ENCODE measurements at regions not wholly inside any gene's neighbourhood (a gene's known extent, or its start where the extent isn't known, plus 50 kb on each side); places are given as distances from the start of the nearest gene placed in this dataset.

GRCh38 chr12:17326649-17327048 lies 720.7 kb upstream of the LMO3 start:
- Histone ChIP-seq H3K4me3 (ENCODE audit: low read depth in 2 of 2, low read length in 2 of 2) (no peak overlapping the region), H3K9me3 (ENCODE audit: control insufficient read depth, insufficient read depth, low read depth, low read length) (no peaks in the 10 kb centered on the region), H3K36me3 (ENCODE audit: control insufficient read depth, insufficient read depth, low read length) (no peaks in the 10 kb centered on the region), H3K27ac (ENCODE audit: low read length) (no peak overlapping the region), H3K4me1 (ENCODE audit: control insufficient read depth, insufficient read depth, low read length) (no peaks in the 10 kb centered on the region), H3K27me3 (ENCODE audit: control insufficient read depth, insufficient read depth, low read length) (no peaks in the 10 kb centered on the region)
- TF ChIP-seq TCF7L2 (IDR thresholded peaks at IDR 0.05; ENCODE audit: low read depth, low read length): no peak
- TF ChIP-seq, protein P1, sequence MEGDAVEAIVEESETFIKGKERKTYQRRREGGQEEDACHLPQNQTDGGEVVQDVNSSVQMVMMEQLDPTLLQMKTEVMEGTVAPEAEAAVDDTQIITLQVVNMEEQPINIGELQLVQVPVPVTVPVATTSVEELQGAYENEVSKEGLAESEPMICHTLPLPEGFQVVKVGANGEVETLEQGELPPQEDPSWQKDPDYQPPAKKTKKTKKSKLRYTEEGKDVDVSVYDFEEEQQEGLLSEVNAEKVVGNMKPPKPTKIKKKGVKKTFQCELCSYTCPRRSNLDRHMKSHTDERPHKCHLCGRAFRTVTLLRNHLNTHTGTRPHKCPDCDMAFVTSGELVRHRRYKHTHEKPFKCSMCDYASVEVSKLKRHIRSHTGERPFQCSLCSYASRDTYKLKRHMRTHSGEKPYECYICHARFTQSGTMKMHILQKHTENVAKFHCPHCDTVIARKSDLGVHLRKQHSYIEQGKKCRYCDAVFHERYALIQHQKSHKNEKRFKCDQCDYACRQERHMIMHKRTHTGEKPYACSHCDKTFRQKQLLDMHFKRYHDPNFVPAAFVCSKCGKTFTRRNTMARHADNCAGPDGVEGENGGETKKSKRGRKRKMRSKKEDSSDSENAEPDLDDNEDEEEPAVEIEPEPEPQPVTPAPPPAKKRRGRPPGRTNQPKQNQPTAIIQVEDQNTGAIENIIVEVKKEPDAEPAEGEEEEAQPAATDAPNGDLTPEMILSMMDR (IDR thresholded peaks at IDR 0.05): no peak
- no peak for TF ChIP-seq POLR2AphosphoS5 (IDR thresholded peaks at IDR 0.05; ENCODE audit: low read depth, low read length)
- no peak for TF ChIP-seq SIN3A (IDR thresholded peaks at IDR 0.05; ENCODE audit: borderline replicate concordance, insufficient read depth, low read depth, low read length)
- TF ChIP-seq, protein P2, sequence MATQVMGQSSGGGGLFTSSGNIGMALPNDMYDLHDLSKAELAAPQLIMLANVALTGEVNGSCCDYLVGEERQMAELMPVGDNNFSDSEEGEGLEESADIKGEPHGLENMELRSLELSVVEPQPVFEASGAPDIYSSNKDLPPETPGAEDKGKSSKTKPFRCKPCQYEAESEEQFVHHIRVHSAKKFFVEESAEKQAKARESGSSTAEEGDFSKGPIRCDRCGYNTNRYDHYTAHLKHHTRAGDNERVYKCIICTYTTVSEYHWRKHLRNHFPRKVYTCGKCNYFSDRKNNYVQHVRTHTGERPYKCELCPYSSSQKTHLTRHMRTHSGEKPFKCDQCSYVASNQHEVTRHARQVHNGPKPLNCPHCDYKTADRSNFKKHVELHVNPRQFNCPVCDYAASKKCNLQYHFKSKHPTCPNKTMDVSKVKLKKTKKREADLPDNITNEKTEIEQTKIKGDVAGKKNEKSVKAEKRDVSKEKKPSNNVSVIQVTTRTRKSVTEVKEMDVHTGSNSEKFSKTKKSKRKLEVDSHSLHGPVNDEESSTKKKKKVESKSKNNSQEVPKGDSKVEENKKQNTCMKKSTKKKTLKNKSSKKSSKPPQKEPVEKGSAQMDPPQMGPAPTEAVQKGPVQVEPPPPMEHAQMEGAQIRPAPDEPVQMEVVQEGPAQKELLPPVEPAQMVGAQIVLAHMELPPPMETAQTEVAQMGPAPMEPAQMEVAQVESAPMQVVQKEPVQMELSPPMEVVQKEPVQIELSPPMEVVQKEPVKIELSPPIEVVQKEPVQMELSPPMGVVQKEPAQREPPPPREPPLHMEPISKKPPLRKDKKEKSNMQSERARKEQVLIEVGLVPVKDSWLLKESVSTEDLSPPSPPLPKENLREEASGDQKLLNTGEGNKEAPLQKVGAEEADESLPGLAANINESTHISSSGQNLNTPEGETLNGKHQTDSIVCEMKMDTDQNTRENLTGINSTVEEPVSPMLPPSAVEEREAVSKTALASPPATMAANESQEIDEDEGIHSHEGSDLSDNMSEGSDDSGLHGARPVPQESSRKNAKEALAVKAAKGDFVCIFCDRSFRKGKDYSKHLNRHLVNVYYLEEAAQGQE (IDR thresholded peaks at IDR 0.05; ENCODE audit: insufficient read depth in 1 of 2, low read depth in 2 of 2, low read length in 1 of 2): no peak
- DNase-seq (ENCODE audit: low read depth, low spot score) (no peak), ATAC-seq (no peak)
- in situ Hi-C loops (cut with HindIII; ENCODE audit: low pct_unique_long_range_greater_than_20kb, low sequenced_read_pairs): no loop called here
- no TSS peak for BruUV-seq (replicated peaks)
- ChIA-PET POLR2A (no interaction called here), CTCF (no interaction called here)
- intact Hi-C loops (cut with micrococcal nuclease; ENCODE audit: unreplicated experiment): no loop called here

- intact Hi-C loops (cut with micrococcal nuclease; ENCODE audit: unreplicated experiment) (no loop called here), in situ Hi-C loops (cut with HindIII; ENCODE audit: low pct_unique_long_range_greater_than_20kb, low sequenced_read_pairs) (no loop called here)
- Histone ChIP-seq H3K9me3 (ENCODE audit: control insufficient read depth, insufficient read depth, low read depth, low read length) (no peaks in the 10 kb centered on the region), H3K27me3 (ENCODE audit: control insufficient read depth, insufficient read depth, low read length) (no peaks in the 10 kb centered on the region), H3K27ac (ENCODE audit: low read length) (no peak overlapping the region), H3K36me3 (ENCODE audit: control insufficient read depth, insufficient read depth, low read length) (no peaks in the 10 kb centered on the region), H3K4me1 (ENCODE audit: control insufficient read depth, insufficient read depth, low read length) (no peaks in the 10 kb centered on the region), H3K4me3 (ENCODE audit: low read depth in 2 of 2, low read length in 2 of 2) (no peak overlapping the region)
- no TSS peak for BruUV-seq (replicated peaks)
- POLR2A ChIA-PET: no interaction called here
- TF ChIP-seq POLR2AphosphoS5 (IDR thresholded peaks at IDR 0.05; ENCODE audit: low read depth, low read length) (no peak), SIN3A (IDR thresholded peaks at IDR 0.05; ENCODE audit: borderline replicate concordance, insufficient read depth, low read depth, low read length) (no peak), TCF7L2 (IDR thresholded peaks at IDR 0.05; ENCODE audit: low read depth, low read length) (no peak)
- TF ChIP-seq, protein P1 (IDR thresholded peaks at IDR 0.05): no peak
- TF ChIP-seq, protein P2 (IDR thresholded peaks at IDR 0.05; ENCODE audit: insufficient read depth in 1 of 2, low read depth in 2 of 2, low read length in 1 of 2): no peak
- CTCF ChIA-PET: interaction anchor here (0.7 kb wide), 1 partner anchor 313 kb away, joined by 3 read pairs; no protein-coding TSS in a partner anchor
- DNase-seq (ENCODE audit: low read depth, low spot score) (no peak), ATAC-seq (no peak)
Observed at GRCh38 chr12:17322090-17322489, 716.1 kb upstream of the LMO3 start.

All from Panc1 (cell line).